RWPE2 (cell line): ENCODE measurements at regions not wholly inside any gene's neighbourhood (a gene's known extent, or its start where the extent isn't known, plus 50 kb on each side); places are given as distances from the start of the nearest gene placed in this dataset.

Source experiments
- ATAC-seq: fragments of 200-7000 bp; cut with Tn5 transposase; 3 replicates; pipeline ENCODE4 v1.9.1; 2021; ENCODE audit warnings: low read depth
- DNase-seq: peaks from one replicate; pipeline ENCODE4 v3.0.0-alpha.2; 2020; ENCODE audit warnings: low spot score
- H3K27ac ChIP-seq: fragments of 450-650 bp; 2 replicates; pipeline ENCODE4 v1.5.1; 2017; ENCODE audit warnings: mild to moderate bottlenecking; ENCODE audit not compliant: poor library complexity, severe bottlenecking
- H3K27me3 ChIP-seq: fragments of 250-450 bp; sonication (Bioruptor Pico); 2 replicates; pipeline ENCODE4 v1.5.1; 2021; ENCODE audit warnings: mild to moderate bottlenecking, moderate library complexity; ENCODE audit not compliant: insufficient read depth, poor library complexity, severe bottlenecking
- H3K36me3 ChIP-seq: fragments of 250-450 bp; sonication (Bioruptor Pico); 2 replicates; pipeline ENCODE4 v1.5.1; 2020; ENCODE audit warnings: low read depth, mild to moderate bottlenecking, moderate library complexity
- H3K4me1 ChIP-seq: fragments of 250-450 bp; sonication (Bioruptor Pico); 2 replicates; pipeline ENCODE4 v1.5.1; 2021; ENCODE audit warnings: mild to moderate bottlenecking, moderate library complexity; ENCODE audit not compliant: insufficient read depth, poor library complexity, severe bottlenecking
- H3K4me3 ChIP-seq: fragments of 250-450 bp; sonication (Bioruptor Pico); 2 replicates; pipeline ENCODE4 v1.5.1; 2021; ENCODE audit warnings: mild to moderate bottlenecking, moderate library complexity; ENCODE audit not compliant: severe bottlenecking
- H3K9me3 ChIP-seq: fragments of 250-450 bp; sonication (Bioruptor Pico); 2 replicates; pipeline ENCODE4 v1.5.1; 2021; ENCODE audit warnings: mild to moderate bottlenecking, moderate library complexity; ENCODE audit not compliant: severe bottlenecking
- CTCF ChIP-seq: fragments of 450-650 bp; IDR thresholded peaks from one replicate; pipeline ENCODE4 v1.5.1; 2017; ENCODE audit warnings: mild to moderate bottlenecking, moderate library complexity; ENCODE audit not compliant: poor library complexity, severe bottlenecking

- H3K27ac ChIP-seq, result peak overlapping the region; percentile 65
- H3K9me3 ChIP-seq, result no peaks in the 10 kb centered on the region
- TF ChIP-seq CTCF, result no peak
- no peak overlapping the region for H3K4me3 ChIP-seq
- H3K4me1 ChIP-seq, result peaks cover 45% of the 10 kb centered on the region
- DNase-seq, result peak; percentile 91
- ATAC-seq, result peak; percentile 80
- no peaks in the 10 kb centered on the region for H3K27me3 ChIP-seq
- H3K36me3 ChIP-seq, result no peaks in the 10 kb centered on the region
Measured at GRCh38 chr17:27241346-27241946, 52.5 kb upstream of the WSB1 start.

DNA sequence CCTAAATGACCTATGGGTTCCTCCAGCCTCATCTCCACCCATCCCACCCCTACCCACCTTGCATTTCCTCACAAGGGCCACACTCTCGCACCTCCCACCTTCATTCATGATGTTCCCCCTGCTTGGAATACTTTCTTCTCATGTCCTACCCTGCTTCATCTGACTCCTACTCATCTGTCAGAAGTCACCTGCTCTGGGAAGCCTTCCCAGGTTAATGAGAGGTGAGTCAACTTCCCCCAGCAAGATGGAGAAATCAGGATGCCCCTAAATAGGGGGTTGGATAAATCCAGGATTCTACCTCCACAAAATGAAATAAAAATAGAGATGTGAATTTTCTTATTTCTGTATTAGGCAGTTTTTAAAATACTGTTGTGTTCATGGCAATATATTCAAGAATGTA lies 51.0 kb upstream of the WSB1 start:
- H3K4me3 ChIP-seq, result no peak overlapping the region
- H3K9me3 ChIP-seq, result no peaks in the 10 kb centered on the region
- H3K27me3 ChIP-seq, result no peaks in the 10 kb centered on the region
- peaks cover 50% of the 10 kb centered on the region for H3K4me1 ChIP-seq
- DNase-seq, result no peak
- H3K36me3 ChIP-seq, result no peaks in the 10 kb centered on the region
- no peak for TF ChIP-seq CTCF
- H3K27ac ChIP-seq, result peak overlapping the region; percentile 65
- no peak for ATAC-seq

- no peak overlapping the region for H3K4me3 ChIP-seq
- H3K9me3 ChIP-seq, result no peaks in the 10 kb centered on the region
- ATAC-seq, result no peak
- no peak for DNase-seq
- H3K4me1 ChIP-seq, result peaks cover 53% of the 10 kb centered on the region
- no peak for TF ChIP-seq CTCF
- no peaks in the 10 kb centered on the region for H3K27me3 ChIP-seq
- no peaks in the 10 kb centered on the region for H3K36me3 ChIP-seq
- H3K27ac ChIP-seq, result peak overlapping the region; percentile 86
Measured at GRCh38 chr17:27244011-27244410, 49.9 kb upstream of the WSB1 start.
